Liver (tissue), 8 donors: ENCODE measurements at regions not wholly inside any gene's neighbourhood (a gene's known extent, or its start where the extent isn't known, plus 50 kb on each side); places are given as distances from the start of the nearest gene placed in this dataset.

ENCODE experiments used
- DNase-seq: peaks from one replicate; pipeline ENCODE4 v3.0.0-alpha.2; 2017; ENCODE audit warnings: low spot score
- H3K27ac ChIP-seq, 2 donors: one replicate each; pipeline ENCODE4 v1.7.0; 2013; ENCODE audit warnings: inconsistent platforms in 2 of 2, low read length in 2 of 2, control low read depth in 1 of 2, low read depth in 1 of 2, mild to moderate bottlenecking in 1 of 2
- H3K27me3 ChIP-seq, 4 donors: one replicate each; pipeline versions ENCODE4 v1.6.1 to v1.7.0; 2013; ENCODE audit warnings: low read length in 3 of 4, inconsistent platforms in 1 of 4, mild to moderate bottlenecking in 1 of 4, moderate library complexity in 1 of 4; ENCODE audit not compliant: control insufficient read depth in 4 of 4, insufficient read depth in 4 of 4
- H3K36me3 ChIP-seq, 4 donors: one replicate each; pipeline versions ENCODE4 v1.6.1 to v1.7.0; 2013; ENCODE audit warnings: low read length in 3 of 4, mild to moderate bottlenecking in 3 of 4, low read depth in 1 of 4, moderate library complexity in 1 of 4; ENCODE audit not compliant: control insufficient read depth in 4 of 4, insufficient read depth in 3 of 4
- H3K4me1 ChIP-seq, 4 donors: one replicate each; pipeline versions ENCODE4 v1.6.1 to v1.7.0; 2013; ENCODE audit warnings: low read length in 3 of 4, mild to moderate bottlenecking in 3 of 4, moderate library complexity in 1 of 4; ENCODE audit not compliant: control insufficient read depth in 4 of 4, insufficient read depth in 4 of 4
- H3K4me3 ChIP-seq, 3 donors: one replicate each; pipeline versions ENCODE4 v1.6.1 to v1.7.0; 2013; ENCODE audit warnings: low read length in 3 of 3, control low read depth in 1 of 3, low read depth in 1 of 3, mild to moderate bottlenecking in 1 of 3
- H3K9ac ChIP-seq, 2 donors: one replicate each; pipeline ENCODE4 v1.7.0; 2013; ENCODE audit warnings: low read length in 2 of 2, mild to moderate bottlenecking in 2 of 2, moderate library complexity in 2 of 2, control low read depth in 1 of 2, low read depth in 1 of 2
- H3K9me3 ChIP-seq, 4 donors: one replicate each; pipeline versions ENCODE4 v1.6.1 to v1.7.0; 2013; ENCODE audit warnings: low read length in 3 of 4; ENCODE audit not compliant: control insufficient read depth in 4 of 4
- CTCF ChIP-seq: fragments of 150-350 bp; IDR thresholded peaks from 2 replicates; pipeline ENCODE4 v1.5.1; 2017; ENCODE audit warnings: improper control_type of control experiment, low read depth, low read length; ENCODE audit not compliant: missing input control
- EGR1 ChIP-seq, 2 donors: IDR thresholded peaks; 2 replicates each; pipeline ENCODE4 v1.6.1; 2016 to 2018; ENCODE audit warnings: antibody characterized with exemption in 2 of 2, low read depth in 2 of 2
- FOXA1 ChIP-seq: IDR thresholded peaks from 2 replicates; pipeline ENCODE4 v1.6.1; 2016; ENCODE audit warnings: antibody characterized with exemption
- HNF4G ChIP-seq: IDR thresholded peaks from 2 replicates; pipeline ENCODE4 v1.6.1; 2016; ENCODE audit warnings: antibody characterized with exemption
- JUND ChIP-seq, 2 donors: IDR thresholded peaks; 2 replicates each; pipeline ENCODE4 v1.6.1; 2016; ENCODE audit warnings: antibody characterized with exemption in 2 of 2
- MAX ChIP-seq: IDR thresholded peaks from 2 replicates; pipeline ENCODE4 v1.6.1; 2016; ENCODE audit warnings: antibody characterized with exemption
- NR2F2 ChIP-seq: IDR thresholded peaks from 2 replicates; pipeline ENCODE4 v1.6.1; 2016; ENCODE audit warnings: antibody characterized with exemption
- RAD21 ChIP-seq, 2 donors: IDR thresholded peaks; 2 replicates each; pipeline ENCODE4 v1.6.1; 2016; ENCODE audit warnings: antibody characterized with exemption in 2 of 2, mild to moderate bottlenecking in 2 of 2
- RXRA ChIP-seq, 2 donors: IDR thresholded peaks; 2 replicates each; pipeline ENCODE4 v1.6.1; 2017 to 2018; ENCODE audit warnings: antibody characterized with exemption in 2 of 2, mild to moderate bottlenecking in 1 of 2
- TAF1 ChIP-seq: conservative IDR thresholded peaks from 2 replicates; pipeline ENCODE4 v1.6.1; 2016; ENCODE audit warnings: antibody characterized with exemption, mild to moderate bottlenecking
- WGBS: extraction: QIAGEN DNeasy Blood & Tissue Kit; methylation state at CpG from one replicate; pipeline ENCODE4 v1.1.7; 2013; 5-methylcytosine and 5-hydroxymethylcytosine counted together
- TF ChIP-seq, protein P1 (sequence below): IDR thresholded peaks from 2 replicates; pipeline ENCODE4 v1.6.1; 2016; ENCODE audit warnings: antibody characterized with exemption
- TF ChIP-seq, protein P2 (sequence below): IDR thresholded peaks from 2 replicates; pipeline ENCODE4 v1.6.1; 2016; ENCODE audit warnings: antibody characterized with exemption, mild to moderate bottlenecking
- donor health status: healthy.
- donor health status: healthy.
- donor health status: healthy.
- donor health status: healthy.
- donor health status: healthy.

- no peak for DNase-seq
- Histone ChIP-seq H3K27ac (no peak overlapping the region), H3K9me3 (peaks cover 0 to 3% (median 1%) of the 10 kb centered on the region in 4 donors), H3K27me3 (no peaks in the 10 kb centered on the region), H3K4me1 (no peaks in the 10 kb centered on the region), H3K9ac (no peak overlapping the region), H3K4me3 (no peak overlapping the region), H3K36me3 (no peaks in the 10 kb centered on the region)
- WGBS = 53% methylated on average over 1 of the region's 1 CpG
- no peak for TF ChIP-seq MAX
- no peak for TF ChIP-seq JUND (IDR thresholded peaks at IDR 0.05)
- TF ChIP-seq, protein P1, sequence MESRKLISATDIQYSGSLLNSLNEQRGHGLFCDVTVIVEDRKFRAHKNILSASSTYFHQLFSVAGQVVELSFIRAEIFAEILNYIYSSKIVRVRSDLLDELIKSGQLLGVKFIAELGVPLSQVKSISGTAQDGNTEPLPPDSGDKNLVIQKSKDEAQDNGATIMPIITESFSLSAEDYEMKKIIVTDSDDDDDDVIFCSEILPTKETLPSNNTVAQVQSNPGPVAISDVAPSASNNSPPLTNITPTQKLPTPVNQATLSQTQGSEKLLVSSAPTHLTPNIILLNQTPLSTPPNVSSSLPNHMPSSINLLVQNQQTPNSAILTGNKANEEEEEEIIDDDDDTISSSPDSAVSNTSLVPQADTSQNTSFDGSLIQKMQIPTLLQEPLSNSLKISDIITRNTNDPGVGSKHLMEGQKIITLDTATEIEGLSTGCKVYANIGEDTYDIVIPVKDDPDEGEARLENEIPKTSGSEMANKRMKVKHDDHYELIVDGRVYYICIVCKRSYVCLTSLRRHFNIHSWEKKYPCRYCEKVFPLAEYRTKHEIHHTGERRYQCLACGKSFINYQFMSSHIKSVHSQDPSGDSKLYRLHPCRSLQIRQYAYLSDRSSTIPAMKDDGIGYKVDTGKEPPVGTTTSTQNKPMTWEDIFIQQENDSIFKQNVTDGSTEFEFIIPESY = no peak
- no peak for TF ChIP-seq NR2F2
- TF ChIP-seq RAD21 (IDR thresholded peaks at IDR 0.05) = no peak
- TF ChIP-seq, protein P2, sequence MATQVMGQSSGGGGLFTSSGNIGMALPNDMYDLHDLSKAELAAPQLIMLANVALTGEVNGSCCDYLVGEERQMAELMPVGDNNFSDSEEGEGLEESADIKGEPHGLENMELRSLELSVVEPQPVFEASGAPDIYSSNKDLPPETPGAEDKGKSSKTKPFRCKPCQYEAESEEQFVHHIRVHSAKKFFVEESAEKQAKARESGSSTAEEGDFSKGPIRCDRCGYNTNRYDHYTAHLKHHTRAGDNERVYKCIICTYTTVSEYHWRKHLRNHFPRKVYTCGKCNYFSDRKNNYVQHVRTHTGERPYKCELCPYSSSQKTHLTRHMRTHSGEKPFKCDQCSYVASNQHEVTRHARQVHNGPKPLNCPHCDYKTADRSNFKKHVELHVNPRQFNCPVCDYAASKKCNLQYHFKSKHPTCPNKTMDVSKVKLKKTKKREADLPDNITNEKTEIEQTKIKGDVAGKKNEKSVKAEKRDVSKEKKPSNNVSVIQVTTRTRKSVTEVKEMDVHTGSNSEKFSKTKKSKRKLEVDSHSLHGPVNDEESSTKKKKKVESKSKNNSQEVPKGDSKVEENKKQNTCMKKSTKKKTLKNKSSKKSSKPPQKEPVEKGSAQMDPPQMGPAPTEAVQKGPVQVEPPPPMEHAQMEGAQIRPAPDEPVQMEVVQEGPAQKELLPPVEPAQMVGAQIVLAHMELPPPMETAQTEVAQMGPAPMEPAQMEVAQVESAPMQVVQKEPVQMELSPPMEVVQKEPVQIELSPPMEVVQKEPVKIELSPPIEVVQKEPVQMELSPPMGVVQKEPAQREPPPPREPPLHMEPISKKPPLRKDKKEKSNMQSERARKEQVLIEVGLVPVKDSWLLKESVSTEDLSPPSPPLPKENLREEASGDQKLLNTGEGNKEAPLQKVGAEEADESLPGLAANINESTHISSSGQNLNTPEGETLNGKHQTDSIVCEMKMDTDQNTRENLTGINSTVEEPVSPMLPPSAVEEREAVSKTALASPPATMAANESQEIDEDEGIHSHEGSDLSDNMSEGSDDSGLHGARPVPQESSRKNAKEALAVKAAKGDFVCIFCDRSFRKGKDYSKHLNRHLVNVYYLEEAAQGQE = no peak
Observed at GRCh38 chr4:36677874-36678273, 396.5 kb downstream of the DTHD1 start.

GRCh38 chr4:36687681-36688080, 406.3 kb downstream of the DTHD1 start:
- 73% methylated on average over 1 of the region's 1 CpG for WGBS

More at GRCh38 chr4:36687681-36688080, 406.3 kb downstream of the DTHD1 start:
- no peak overlapping the region for H3K27ac ChIP-seq
- TF ChIP-seq JUND (IDR thresholded peaks at IDR 0.05) (no peak), RXRA (IDR thresholded peaks at IDR 0.05) (no peak), CTCF (no peak), NR2F2 (no peak), MAX (no peak), EGR1 (IDR thresholded peaks at IDR 0.05; ENCODE audit: low read depth in 2 of 2) (no peak), HNF4G (no peak), FOXA1 (no peak), TAF1 (no peak), RAD21 (IDR thresholded peaks at IDR 0.05) (no peak)
- H3K36me3 ChIP-seq = no peaks in the 10 kb centered on the region
- no peaks in the 10 kb centered on the region for H3K4me1 ChIP-seq
- no peak overlapping the region for H3K4me3 ChIP-seq
- no peak overlapping the region for H3K9ac ChIP-seq
- H3K9me3 ChIP-seq = peaks cover 0 to 7% (median 0%) of the 10 kb centered on the region in 4 donors
- no peak for DNase-seq
- no peaks in the 10 kb centered on the region for H3K27me3 ChIP-seq
